Heart right ventricle (tissue), 16 donors: ENCODE measurements at regions not wholly inside any gene's neighbourhood (a gene's known extent, or its start where the extent isn't known, plus 50 kb on each side); places are given as distances from the start of the nearest gene placed in this dataset.

Experiments used
- ATAC-seq, 8 donors: fragments of 200-7000 bp; cut with Tn5 transposase; one replicate each; pipeline ENCODE4 v1.9.1; 2020; ENCODE audit warnings: mild to moderate bottlenecking in 8 of 8, moderate library complexity in 8 of 8, moderate number of reproducible peaks in 1 of 8
- DNase-seq, 2 donors: peaks; one replicate each; pipeline ENCODE4 v3.0.0-alpha.2; 2020
- H3K27ac ChIP-seq, 10 donors: fragments of 200-600 bp; sonication (generic) in 2 of 10; one replicate each; pipeline versions ENCODE4 v1.5.0 to v1.8.0; 2020 to 2022; ENCODE audit warnings: mild to moderate bottlenecking in 3 of 10
- H3K27me3 ChIP-seq, 7 donors: fragments of 200-600 bp; one replicate each; pipeline ENCODE4 v1.8.0; 2021 to 2022; ENCODE audit warnings: mild to moderate bottlenecking in 2 of 7
- H3K36me3 ChIP-seq, 9 donors: fragments of 200-600 bp; sonication (generic) in 1 of 9; one replicate each; pipeline versions ENCODE4 v1.5.0 to v1.8.0; 2020 to 2022; ENCODE audit warnings: mild to moderate bottlenecking in 2 of 9
- H3K4me1 ChIP-seq, 9 donors: fragments of 200-600 bp; sonication (generic) in 1 of 9; one replicate each; pipeline versions ENCODE4 v1.5.0 to v1.8.0; 2020 to 2022; ENCODE audit warnings: mild to moderate bottlenecking in 4 of 9
- H3K4me3 ChIP-seq, 10 donors: fragments of 200-600 bp; sonication (generic) in 2 of 10; one replicate each; pipeline versions ENCODE4 v1.5.0 to v1.8.0; 2020 to 2022; ENCODE audit warnings: mild to moderate bottlenecking in 7 of 10, moderate library complexity in 2 of 10
- H3K9me3 ChIP-seq, 11 donors: fragments of 200-600 bp in 10 of 11; sonication (generic) in 2 of 11; one replicate each; pipeline versions ENCODE4 v1.5.0 to v1.8.0; 2013 to 2022; ENCODE audit warnings: mild to moderate bottlenecking in 2 of 11, control low read depth in 1 of 11, moderate library complexity in 1 of 11
- WGBS, 2 donors: extraction: QIAGEN DNeasy Blood & Tissue Kit; methylation state at CpG; one replicate each; pipeline ENCODE4 v1.1.7; 2013; ENCODE audit warnings: inconsistent platforms in 1 of 2; 5-methylcytosine and 5-hydroxymethylcytosine counted together
- intact Hi-C, 10 donors: fragments of 100-400 bp; cut with DNase I; formaldehyde crosslinking; loops; one replicate each; pipeline versions ENCODE4 v1.11.1 to v1.14.2; 2022
- TF ChIP-seq, protein P1 (sequence below), 9 donors: fragments of 200-600 bp; sonication (generic) in 2 of 9; IDR thresholded peaks; one replicate each; pipeline versions ENCODE4 v1.5.0 to v1.8.0; 2021 to 2022; ENCODE audit warnings: antibody characterized with exemption in 9 of 9, mild to moderate bottlenecking in 5 of 9, moderate library complexity in 1 of 9
- donor health status: Arrhythmogenic right ventricular cardiomyopathy.
- donor health status: ischemic (EF 13 %, LVEDD 7.1; RV severe dilation, severe dysfunction).
- donor health status: healthy with polysubstance abuse.
- donor health status: DM: no; HTN: yes; CAD: no.
- donor health status: DM: no; HTN: no; CAD: no.
- donor health status: ischemic (EF 25% LVEDD 6.9; RV normal size, moderate dysfunction).
- donor health status: ischemic (EF 25% LVEDD 5.7; RV mildly dilated, moderate dysfunction).
- donor health status: healthy.
- donor health status: DM: yes; HTN: yes; CAD: no.
- donor health status: Ischemic cardiomyopathy.
- donor health status: ischemic (EF 35%, LVEDD 5.7; RV mildly dilated, moderate dysfunction).
- donor health status: nonischemic (EF 11% LVEDD 7.7; RV severe dilation, severe dysfunction).
- donor health status: DM: yes; HTN: yes; CAD: no.
- donor health status: PGD.
- donor health status: ischemic (EF 29% LVEDD 5.4; RV normal size, mild dysfunction).
- donor health status: nonischemic (EF 23%, LVEDD 6.1; RV moderate dilation, normal function).

DNA sequence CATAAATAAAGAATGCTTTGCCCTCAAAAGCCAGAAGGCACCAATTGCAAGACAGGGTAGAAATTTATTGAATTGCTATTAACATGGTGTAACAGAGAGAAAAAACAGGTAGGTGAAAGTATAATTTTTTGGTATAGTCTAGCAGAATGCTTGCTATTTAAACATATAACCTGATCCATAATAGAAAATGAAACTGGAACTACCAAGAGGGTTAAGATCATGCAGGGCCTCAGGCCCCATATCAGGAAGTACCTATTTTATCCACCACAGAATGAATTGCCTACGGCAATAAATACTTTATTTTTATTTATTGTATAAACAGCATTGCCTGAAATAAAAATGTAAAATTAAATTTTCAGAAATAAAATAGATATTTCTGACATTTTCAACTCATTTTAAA, 159.5 kb downstream of the PRR20E start:
- intact Hi-C loops: no loop called here
- H3K4me3 ChIP-seq: no peak overlapping the region
- 68 to 89% methylated on average over 1 of the region's 1 CpG for WGBS, 2 donors
- DNase-seq (no peak), ATAC-seq (no peak)
- H3K27me3 ChIP-seq: no peaks in the 10 kb centered on the region
- no peaks in the 10 kb centered on the region for H3K36me3 ChIP-seq
- H3K4me1 ChIP-seq: no peaks in the 10 kb centered on the region
- TF ChIP-seq, protein P1, sequence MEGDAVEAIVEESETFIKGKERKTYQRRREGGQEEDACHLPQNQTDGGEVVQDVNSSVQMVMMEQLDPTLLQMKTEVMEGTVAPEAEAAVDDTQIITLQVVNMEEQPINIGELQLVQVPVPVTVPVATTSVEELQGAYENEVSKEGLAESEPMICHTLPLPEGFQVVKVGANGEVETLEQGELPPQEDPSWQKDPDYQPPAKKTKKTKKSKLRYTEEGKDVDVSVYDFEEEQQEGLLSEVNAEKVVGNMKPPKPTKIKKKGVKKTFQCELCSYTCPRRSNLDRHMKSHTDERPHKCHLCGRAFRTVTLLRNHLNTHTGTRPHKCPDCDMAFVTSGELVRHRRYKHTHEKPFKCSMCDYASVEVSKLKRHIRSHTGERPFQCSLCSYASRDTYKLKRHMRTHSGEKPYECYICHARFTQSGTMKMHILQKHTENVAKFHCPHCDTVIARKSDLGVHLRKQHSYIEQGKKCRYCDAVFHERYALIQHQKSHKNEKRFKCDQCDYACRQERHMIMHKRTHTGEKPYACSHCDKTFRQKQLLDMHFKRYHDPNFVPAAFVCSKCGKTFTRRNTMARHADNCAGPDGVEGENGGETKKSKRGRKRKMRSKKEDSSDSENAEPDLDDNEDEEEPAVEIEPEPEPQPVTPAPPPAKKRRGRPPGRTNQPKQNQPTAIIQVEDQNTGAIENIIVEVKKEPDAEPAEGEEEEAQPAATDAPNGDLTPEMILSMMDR (IDR thresholded peaks at IDR 0.05): no peak
- no peak overlapping the region for H3K27ac ChIP-seq
- peaks cover 0 to 6% (median 0%) of the 10 kb centered on the region in 11 donors for H3K9me3 ChIP-seq

DNA sequence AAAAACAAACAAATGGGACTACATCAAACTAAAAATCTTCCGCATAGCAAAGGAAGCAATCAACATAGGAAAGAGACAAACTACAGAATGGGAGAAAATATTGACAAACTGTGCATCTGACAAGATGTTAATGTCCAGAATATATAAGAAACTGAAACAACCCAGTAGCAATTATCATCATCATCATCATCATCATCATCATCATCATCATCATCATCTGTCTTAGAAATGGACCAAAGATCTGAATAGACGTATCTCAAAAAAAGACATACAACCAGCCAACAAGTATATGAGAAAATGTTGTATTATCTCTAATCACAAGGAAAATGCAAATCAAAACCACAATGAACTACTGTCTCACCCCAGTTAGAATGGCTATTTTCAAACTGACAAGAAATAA, 173.9 kb downstream of the PRR20E start:
- H3K27me3 ChIP-seq: no peaks in the 10 kb centered on the region
- H3K36me3 ChIP-seq: no peaks in the 10 kb centered on the region
- whole genome bisulfite sequencing, 2 donors: 87 to 91% methylated on average over 2 of the region's 2 CpGs
- H3K27ac ChIP-seq: no peak overlapping the region
- TF ChIP-seq, protein P1 (IDR thresholded peaks at IDR 0.05): no peak
- no peak overlapping the region for H3K4me3 ChIP-seq
- DNase-seq: no peak
- no peak for ATAC-seq
- peaks cover 0 to 8% (median 0%) of the 10 kb centered on the region in 11 donors for H3K9me3 ChIP-seq
- intact Hi-C loops: no loop called here
- no peaks in the 10 kb centered on the region for H3K4me1 ChIP-seq

DNA sequence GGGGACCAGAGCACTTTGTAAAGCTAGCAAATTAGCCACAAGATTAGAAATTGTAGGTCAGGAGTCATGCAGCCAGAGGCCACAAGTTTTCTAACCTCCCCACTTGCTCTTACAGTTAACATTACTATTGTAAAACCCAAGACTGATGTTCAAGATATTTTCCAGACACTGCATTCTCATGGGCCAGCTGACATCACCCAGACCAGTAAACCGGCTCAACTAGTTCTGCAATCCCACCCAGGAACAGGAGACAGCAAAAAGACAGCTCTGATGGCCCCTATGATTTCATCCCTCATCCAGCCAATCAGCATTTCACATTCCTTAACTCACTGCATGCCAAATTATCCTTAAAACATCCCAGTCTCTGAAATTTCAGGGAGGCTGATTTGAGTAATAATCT, 178.5 kb downstream of the PRR20E start:
- ATAC-seq: no peak
- Histone ChIP-seq H3K4me1 (no peaks in the 10 kb centered on the region), H3K9me3 (peaks cover 0 to 11% (median 0%) of the 10 kb centered on the region in 11 donors), H3K36me3 (no peaks in the 10 kb centered on the region), H3K27ac (no peak overlapping the region), H3K4me3 (no peak overlapping the region), H3K27me3 (no peaks in the 10 kb centered on the region)
- TF ChIP-seq, protein P1 (IDR thresholded peaks at IDR 0.05): no peak
- no peak for DNase-seq
- 46 to 54% methylated on average over 1 of the region's 1 CpG for WGBS, 2 donors
- intact Hi-C loops: no loop called here

DNA sequence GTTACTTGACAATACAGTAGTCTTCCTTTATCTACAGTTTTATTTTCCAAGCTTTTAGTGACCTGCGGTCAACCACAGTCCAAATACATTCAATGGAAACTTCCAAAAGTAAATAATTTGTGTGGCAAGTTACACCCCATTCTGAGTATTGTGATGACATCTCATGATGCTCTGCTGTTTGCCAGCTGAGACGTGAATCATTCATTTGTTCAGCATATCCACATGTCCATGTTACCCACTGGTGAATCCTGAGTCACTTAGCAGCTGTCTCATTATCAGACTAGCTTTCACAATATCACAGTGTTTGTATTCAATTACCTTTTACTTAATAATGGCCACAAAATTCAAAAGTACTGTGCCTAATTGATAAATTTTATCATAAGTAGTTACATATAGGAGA, 179.8 kb downstream of the PRR20E start:
- Histone ChIP-seq H3K27ac (no peak overlapping the region), H3K9me3 (peaks cover 0 to 11% (median 0%) of the 10 kb centered on the region in 11 donors), H3K4me3 (no peak overlapping the region), H3K36me3 (no peaks in the 10 kb centered on the region), H3K27me3 (no peaks in the 10 kb centered on the region), H3K4me1 (no peaks in the 10 kb centered on the region)
- 82% methylated on average over 2 of the region's 2 CpGs for WGBS, 2 donors
- intact Hi-C loops: no loop called here
- TF ChIP-seq, protein P1 (IDR thresholded peaks at IDR 0.05): no peak
- ATAC-seq (no peak), DNase-seq (no peak)

DNA sequence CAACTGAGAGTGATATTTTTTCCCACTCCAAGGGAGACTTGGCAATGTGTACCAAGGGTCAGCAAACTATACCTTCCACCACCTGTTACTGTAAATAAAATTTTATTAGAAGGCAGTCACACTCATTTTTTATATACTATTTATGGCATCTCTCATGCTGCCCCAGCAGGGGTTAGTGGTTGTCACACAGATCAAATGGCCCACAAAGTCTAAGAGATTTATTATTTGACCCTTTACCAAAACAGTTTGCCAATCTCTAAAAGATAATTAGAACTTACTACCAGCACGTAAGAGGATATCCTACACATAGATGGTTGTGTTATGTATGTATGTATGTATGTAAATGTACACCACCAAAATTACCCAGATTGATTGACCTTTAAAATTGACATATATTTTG, 185.1 kb downstream of the PRR20E start:
- Histone ChIP-seq H3K27ac (no peak overlapping the region), H3K27me3 (no peaks in the 10 kb centered on the region), H3K4me3 (no peak overlapping the region), H3K36me3 (no peaks in the 10 kb centered on the region), H3K9me3 (no peaks in the 10 kb centered on the region), H3K4me1 (no peaks in the 10 kb centered on the region)
- intact Hi-C loops: no loop called here
- no peak for ATAC-seq
- 81 to 84% methylated on average over 1 of the region's 1 CpG for WGBS, 2 donors
- TF ChIP-seq, protein P1 (IDR thresholded peaks at IDR 0.05): no peak
- DNase-seq: no peak
